GM23248 (cell line): ENCODE measurements at regions not wholly inside any gene's neighbourhood (a gene's known extent, or its start where the extent isn't known, plus 50 kb on each side); places are given as distances from the start of the nearest gene placed in this dataset.

Source experiments
- DNase-seq: peaks from one replicate; pipeline ENCODE4 v3.0.0-alpha.2; 2015
- H2AFZ ChIP-seq: fragments of 200-600 bp; sonication (generic); 2 replicates; pipeline ENCODE4 v1.6.1; 2016; ENCODE audit warnings: antibody characterized with exemption
- H3F3A ChIP-seq: fragments of 200-600 bp; sonication (generic); 2 replicates; pipeline ENCODE4 v1.6.1; 2016; ENCODE audit warnings: mild to moderate bottlenecking, antibody characterized with exemption, mixed run types; ENCODE audit not compliant: insufficient read depth
- H3K27ac ChIP-seq: fragments of 200-600 bp; sonication (generic); 2 replicates; pipeline ENCODE4 v1.5.1; 2016; ENCODE audit warnings: mild to moderate bottlenecking
- H3K27me3 ChIP-seq: fragments of 200-600 bp; sonication (generic); replicated peaks from 2 replicates; pipeline ENCODE4 v1.6.1; 2016; ENCODE audit warnings: mild to moderate bottlenecking; ENCODE audit not compliant: insufficient read depth
- H3K36me3 ChIP-seq: fragments of 200-600 bp; sonication (generic); 2 replicates; pipeline ENCODE4 v1.6.1; 2016; ENCODE audit warnings: low read depth, mild to moderate bottlenecking
- H3K4me1 ChIP-seq: fragments of 200-600 bp; sonication (generic); 2 replicates; pipeline ENCODE4 v1.6.1; 2016; ENCODE audit warnings: mild to moderate bottlenecking; ENCODE audit not compliant: insufficient read depth
- H3K4me2 ChIP-seq: fragments of 200-600 bp; sonication (generic); one replicate; pipeline ENCODE4 v1.6.1; 2016; ENCODE audit warnings: mild to moderate bottlenecking; ENCODE audit not compliant: unreplicated experiment
- H3K4me3 ChIP-seq: fragments of 200-600 bp; sonication (generic); 2 replicates; pipeline ENCODE4 v1.5.1; 2016; ENCODE audit warnings: mild to moderate bottlenecking
- H3K79me2 ChIP-seq: fragments of 200-600 bp; sonication (generic); 2 replicates; pipeline ENCODE4 v1.6.1; 2016; ENCODE audit warnings: mild to moderate bottlenecking; ENCODE audit not compliant: insufficient read depth
- H3K9ac ChIP-seq: fragments of 200-600 bp; sonication (generic); 2 replicates; pipeline ENCODE4 v1.6.1; 2016; ENCODE audit warnings: mild to moderate bottlenecking
- H3K9me2 ChIP-seq: fragments of 200-600 bp; sonication (generic); 2 replicates; pipeline ENCODE4 v1.6.1; 2016; ENCODE audit warnings: mixed run types, mild to moderate bottlenecking, moderate library complexity; ENCODE audit not compliant: insufficient read depth
- H3K9me3 ChIP-seq: fragments of 200-600 bp; sonication (generic); one replicate; pipeline ENCODE4 v1.6.1; 2017; ENCODE audit warnings: low read depth
- H4K20me1 ChIP-seq: fragments of 200-600 bp; sonication (generic); 2 replicates; pipeline ENCODE4 v1.6.0; 2016; ENCODE audit not compliant: insufficient read depth
- EZH2 ChIP-seq: fragments of 200-600 bp; sonication (generic); IDR thresholded peaks from 2 replicates; pipeline ENCODE4 v1.6.1; 2018; ENCODE audit warnings: antibody characterized with exemption, mild to moderate bottlenecking; ENCODE audit not compliant: insufficient read depth, poor library complexity, severe bottlenecking
- EZH2phosphoT487 ChIP-seq: fragments of 200-600 bp; sonication (generic); IDR thresholded peaks from 2 replicates; pipeline ENCODE4 v1.6.1; 2018; ENCODE audit warnings: antibody characterized with exemption, moderate library complexity, mild to moderate bottlenecking, low read depth; ENCODE audit not compliant: insufficient read depth
- WGBS, 2 experiments: methylation state at CpG; one replicate each; pipeline ENCODE4 v1.1.6; 2015 to 2017; ENCODE audit warnings: low lambda C conversion rate in 2 of 2, low coverage in 1 of 2; ENCODE audit errors: missing lambda C conversion rate in 2 of 2; 5-methylcytosine and 5-hydroxymethylcytosine counted together
- in situ Hi-C: fragments of 300-500 bp; cut with MboI; formaldehyde crosslinking; loops from 2 replicates; pipeline ENCODE4 v1.15.0; 2020

- Histone ChIP-seq H2AFZ (no peak overlapping the region), H3K9me2 (no peaks in the 10 kb centered on the region), H3K9ac (no peak overlapping the region), H3K36me3 (no peaks in the 10 kb centered on the region), H3K27ac (no peak overlapping the region), H3K4me3 (no peak overlapping the region), H3F3A (no peaks in the 10 kb centered on the region), H3K27me3 (no peaks in the 10 kb centered on the region), H3K4me2 (no peak overlapping the region), H3K9me3 (no peaks in the 10 kb centered on the region), H3K79me2 (no peaks in the 10 kb centered on the region), H4K20me1 (no peaks in the 10 kb centered on the region), H3K4me1 (no peaks in the 10 kb centered on the region)
- in situ Hi-C loops: loop anchor here (10.0 to 25.0 kb wide), 3 partner anchors 237 to 736 kb away; no protein-coding TSS in a partner anchor
- WGBS, 2 experiments: 46 to 50% methylated on average over 2 of the region's 2 CpGs
- DNase-seq: peak; percentile 76
- no peak for TF ChIP-seq EZH2
- no peak for TF ChIP-seq EZH2phosphoT487
These were observed 524.2 kb upstream of the DAB2 start for GRCh38 chr5:39948867-39949468.

- Histone ChIP-seq H3F3A (no peaks in the 10 kb centered on the region), H3K4me1 (no peaks in the 10 kb centered on the region), H3K4me3 (no peak overlapping the region), H3K9me2 (no peaks in the 10 kb centered on the region), H3K27me3 (no peaks in the 10 kb centered on the region), H3K36me3 (no peaks in the 10 kb centered on the region), H3K4me2 (no peak overlapping the region), H3K79me2 (no peaks in the 10 kb centered on the region), H4K20me1 (no peaks in the 10 kb centered on the region), H3K27ac (no peak overlapping the region), H2AFZ (no peak overlapping the region), H3K9me3 (no peaks in the 10 kb centered on the region), H3K9ac (no peak overlapping the region)
- in situ Hi-C loops: loop anchor here (10.0 to 25.0 kb wide), 3 partner anchors 236 to 736 kb away; no protein-coding TSS in a partner anchor
- WGBS, 2 experiments: 94 to 95% methylated on average over 1 of the region's 1 CpG
- TF ChIP-seq EZH2phosphoT487: no peak
- no peak for TF ChIP-seq EZH2
- no peak for DNase-seq
These were observed 523.6 kb upstream of the DAB2 start for GRCh38 chr5:39948341-39948740.

DNA sequence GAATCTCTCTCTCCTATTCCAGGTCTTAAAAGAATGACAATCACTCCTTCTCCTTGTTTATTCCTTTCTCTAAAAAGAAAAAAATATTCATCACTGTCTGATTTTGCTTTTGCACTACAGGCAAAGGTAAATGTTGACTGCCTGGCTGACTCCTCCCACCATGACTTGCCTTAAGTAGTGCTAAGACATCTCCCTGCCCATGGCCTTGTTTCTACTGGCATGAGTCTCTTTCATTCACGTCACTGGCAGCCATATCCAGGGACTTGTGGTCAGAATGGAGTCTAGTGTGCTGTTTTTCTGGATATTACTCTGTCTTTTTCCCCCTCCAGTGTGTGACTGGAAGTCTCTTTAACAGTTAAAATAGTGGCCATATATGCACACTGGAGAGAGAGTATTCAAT is 522.9 kb upstream of the DAB2 start:
- Histone ChIP-seq H2AFZ (no peak overlapping the region), H3K27ac (no peak overlapping the region), H3K79me2 (no peaks in the 10 kb centered on the region), H3K27me3 (no peaks in the 10 kb centered on the region), H3F3A (no peaks in the 10 kb centered on the region), H3K4me3 (no peak overlapping the region), H3K4me2 (no peak overlapping the region), H4K20me1 (no peaks in the 10 kb centered on the region), H3K4me1 (no peaks in the 10 kb centered on the region), H3K36me3 (no peaks in the 10 kb centered on the region), H3K9ac (no peak overlapping the region), H3K9me2 (no peaks in the 10 kb centered on the region), H3K9me3 (no peaks in the 10 kb centered on the region)
- TF ChIP-seq EZH2: no peak
- TF ChIP-seq EZH2phosphoT487: no peak
- in situ Hi-C loops: loop anchor here (10.0 to 25.0 kb wide), 3 partner anchors 235 to 737 kb away; no protein-coding TSS in a partner anchor
- DNase-seq: peak; percentile 46
- 45 to 52% methylated on average over 1 of the region's 1 CpG for WGBS, 2 experiments

DNA sequence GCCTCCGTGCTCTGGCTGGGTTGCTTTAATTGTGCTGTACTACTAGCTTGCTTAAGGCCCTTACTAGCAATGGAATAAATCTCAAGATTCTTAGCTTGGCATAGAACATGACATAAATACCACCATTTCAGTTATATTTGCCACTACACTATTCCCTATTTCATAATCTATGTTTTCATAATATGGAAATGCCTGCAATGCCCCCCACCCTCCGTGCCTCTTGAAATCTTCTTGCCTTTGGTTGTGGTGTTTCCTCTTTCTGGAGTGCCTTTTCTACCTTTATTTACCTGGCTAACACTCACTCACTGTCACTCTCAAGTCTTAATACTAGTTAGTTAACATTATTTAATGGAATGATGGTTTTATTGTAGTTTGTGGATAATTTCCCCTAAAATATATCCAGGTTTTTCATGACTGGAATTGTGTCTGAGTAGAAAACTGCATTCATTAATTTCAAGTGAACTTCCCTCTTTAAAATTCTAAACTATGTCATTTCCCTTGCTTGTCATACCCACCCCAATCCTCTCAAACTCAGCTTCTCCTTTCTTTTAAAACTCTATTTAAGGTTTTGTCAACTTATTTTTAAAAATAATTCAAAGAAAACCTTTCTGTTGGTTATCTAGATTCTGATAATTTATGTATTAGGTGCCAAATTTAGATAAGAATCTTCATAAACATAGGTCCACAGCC is 521.7 kb upstream of the DAB2 start:
- Histone ChIP-seq H3K27ac (no peak overlapping the region), H3K4me2 (no peak overlapping the region), H3K9me3 (no peaks in the 10 kb centered on the region), H3K27me3 (no peaks in the 10 kb centered on the region), H4K20me1 (no peaks in the 10 kb centered on the region), H3K4me1 (no peaks in the 10 kb centered on the region), H3K9me2 (no peaks in the 10 kb centered on the region), H3K9ac (no peak overlapping the region), H3K4me3 (no peak overlapping the region), H3K36me3 (no peaks in the 10 kb centered on the region), H2AFZ (no peak overlapping the region), H3K79me2 (no peaks in the 10 kb centered on the region), H3F3A (no peaks in the 10 kb centered on the region)
- 81 to 85% methylated on average over 2 of the region's 2 CpGs for WGBS, 2 experiments
- no peak for TF ChIP-seq EZH2
- TF ChIP-seq EZH2phosphoT487: no peak
- in situ Hi-C loops: loop anchor here (10.0 to 25.0 kb wide), 3 partner anchors 234 to 738 kb away; no protein-coding TSS in a partner anchor
- no peak for DNase-seq
